Liver (tissue), 3 donors: ENCODE measurements at regions not wholly inside any gene's neighbourhood (a gene's known extent, or its start where the extent isn't known, plus 50 kb on each side); places are given as distances from the start of the nearest gene placed in this dataset.

ENCODE experiments used
- CTCF ChIP-seq: fragments of 150-350 bp; IDR thresholded peaks from 2 replicates; pipeline ENCODE4 v1.5.1; 2017; ENCODE audit warnings: improper control_type of control experiment, low read depth, low read length; ENCODE audit not compliant: missing input control
- GABPA ChIP-seq, 2 donors: IDR thresholded peaks in 1 of 2; conservative IDR thresholded peaks in 1 of 2; 2 replicates each; pipeline ENCODE4 v1.6.1; 2016; ENCODE audit warnings: antibody characterized with exemption in 2 of 2, mild to moderate bottlenecking in 1 of 2, moderate library complexity in 1 of 2
- JUND ChIP-seq, 2 donors: IDR thresholded peaks; 2 replicates each; pipeline ENCODE4 v1.6.1; 2016; ENCODE audit warnings: antibody characterized with exemption in 2 of 2
- MAX ChIP-seq: IDR thresholded peaks from 2 replicates; pipeline ENCODE4 v1.6.1; 2016; ENCODE audit warnings: antibody characterized with exemption
- REST ChIP-seq: IDR thresholded peaks from 2 replicates; pipeline ENCODE4 v1.6.1; 2016; ENCODE audit warnings: antibody characterized with exemption, mild to moderate bottlenecking
- RXRA ChIP-seq, 2 donors: IDR thresholded peaks; 2 replicates each; pipeline ENCODE4 v1.6.1; 2017 to 2018; ENCODE audit warnings: antibody characterized with exemption in 2 of 2, mild to moderate bottlenecking in 1 of 2
- SP1 ChIP-seq: IDR thresholded peaks from 2 replicates; pipeline ENCODE4 v1.6.1; 2018; ENCODE audit warnings: antibody characterized with exemption, mild to moderate bottlenecking
- TAF1 ChIP-seq: conservative IDR thresholded peaks from 2 replicates; pipeline ENCODE4 v1.6.1; 2016; ENCODE audit warnings: antibody characterized with exemption, mild to moderate bottlenecking
- TF ChIP-seq, protein P1 (sequence below): IDR thresholded peaks from 2 replicates; pipeline ENCODE4 v1.6.1; 2016; ENCODE audit warnings: antibody characterized with exemption
- donor health status: healthy.
- donor health status: healthy.

DNA sequence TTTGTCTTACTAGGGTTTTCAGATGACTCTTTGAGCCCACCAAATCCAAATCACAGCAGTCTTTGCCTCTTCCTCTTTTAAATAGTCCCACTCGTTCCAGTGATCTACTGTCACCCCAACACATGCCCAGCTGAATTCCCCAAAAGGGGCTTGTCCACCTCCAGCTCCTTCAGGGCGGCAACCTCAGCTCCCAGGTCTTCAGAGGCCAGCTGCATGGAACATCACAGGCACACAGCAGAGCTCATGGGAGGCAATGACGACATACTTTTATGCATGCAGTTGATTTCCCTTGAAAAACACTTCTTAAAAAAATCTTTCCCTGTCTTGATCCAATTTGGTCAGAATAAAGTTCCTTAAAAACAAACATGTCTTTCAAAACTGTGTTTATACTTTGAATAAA, 244.3 kb upstream of the NR2F2 start:
- TF ChIP-seq CTCF (no peak), RXRA (IDR thresholded peaks at IDR 0.05) (no peak), JUND (IDR thresholded peaks at IDR 0.05) (no peak), REST (no peak), MAX (no peak), GABPA (IDR thresholded peaks at IDR 0.05 in 1 of 2, conservative IDR thresholded peaks at IDR 0.05 in 1 of 2) (no peak), SP1 (no peak), TAF1 (no peak)
- TF ChIP-seq, protein P1, sequence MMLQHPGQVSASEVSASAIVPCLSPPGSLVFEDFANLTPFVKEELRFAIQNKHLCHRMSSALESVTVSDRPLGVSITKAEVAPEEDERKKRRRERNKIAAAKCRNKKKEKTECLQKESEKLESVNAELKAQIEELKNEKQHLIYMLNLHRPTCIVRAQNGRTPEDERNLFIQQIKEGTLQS = no peak
